Thoracic aorta (tissue), 2 donors: ENCODE measurements at regions not wholly inside any gene's neighbourhood (a gene's known extent, or its start where the extent isn't known, plus 50 kb on each side); places are given as distances from the start of the nearest gene placed in this dataset.
"Not testable (repeated sequence)": the region's sequence is repeated elsewhere in the genome, so short reads cannot be mapped to it uniquely, and the experiment has no call there.

Experiments
- ATAC-seq: fragments of 150-250 bp; one replicate; pipeline ENCODE4 v1.8.0; 2017; ENCODE audit warnings: low read depth; ENCODE audit not compliant: insufficient number of reproducible peaks, low FRiP score
- DNase-seq: peaks from one replicate; pipeline ENCODE4 v3.0.0-alpha.2; 2020; ENCODE audit warnings: low spot score
- H3K27ac ChIP-seq, 2 donors: fragments of 200-600 bp; sonication (generic); 1 replicate in 1 of 2; 2 replicates in 1 of 2; pipeline ENCODE4 v1.5.1; 2016; ENCODE audit warnings: mild to moderate bottlenecking in 2 of 2, moderate library complexity in 2 of 2
- H3K27me3 ChIP-seq: fragments of 200-600 bp; sonication (generic); replicated peaks from 2 replicates; pipeline ENCODE4 v1.6.0; 2016; ENCODE audit warnings: mild to moderate bottlenecking; ENCODE audit not compliant: insufficient read depth
- H3K36me3 ChIP-seq: fragments of 200-600 bp; sonication (generic); one replicate; pipeline ENCODE4 v1.5.1; 2016
- H3K4me1 ChIP-seq, 2 donors: fragments of 200-600 bp; sonication (generic); 1 replicate in 1 of 2; 2 replicates in 1 of 2; pipeline versions ENCODE4 v1.5.1 to v1.6.0; 2016; ENCODE audit warnings: low read depth in 2 of 2, mild to moderate bottlenecking in 1 of 2; ENCODE audit not compliant: control insufficient read depth in 1 of 2
- H3K4me3 ChIP-seq: fragments of 200-600 bp; sonication (generic); 2 replicates; pipeline ENCODE4 v1.5.1; 2016; ENCODE audit warnings: mild to moderate bottlenecking
- H3K9me3 ChIP-seq: fragments of 200-600 bp; sonication (generic); 2 replicates; pipeline ENCODE4 v1.5.1; 2016
- CTCF ChIP-seq: fragments of 200-600 bp; sonication (generic); IDR thresholded peaks from one replicate; pipeline ENCODE4 v1.5.1; 2019; ENCODE audit warnings: antibody characterized with exemption

GRCh38 chrX:45806410-45807121 is 605.9 kb upstream of the DIPK2B start:
- Histone ChIP-seq H3K27me3 (no peaks in the 10 kb centered on the region), H3K9me3 (no peaks in the 10 kb centered on the region), H3K4me1 (peaks cover 0 to 5% of the 10 kb centered on the region in 2 donors), H3K27ac (peak overlapping the region; percentile 50 to 68), H3K36me3 (no peaks in the 10 kb centered on the region), H3K4me3 (peak overlapping the region; percentile 60)
- no peak for TF ChIP-seq CTCF
- DNase-seq (no peak), ATAC-seq (no peak)

- no peak overlapping the region for H3K27ac ChIP-seq
- H3K9me3 ChIP-seq = no peaks in the 10 kb centered on the region
- H3K36me3 ChIP-seq = no peaks in the 10 kb centered on the region
- H3K4me3 ChIP-seq = no peak overlapping the region
- ATAC-seq = no peak
- no peak for DNase-seq
- H3K27me3 ChIP-seq = no peaks in the 10 kb centered on the region
- TF ChIP-seq CTCF = no peak
- peaks cover 0 to 5% of the 10 kb centered on the region in 2 donors for H3K4me1 ChIP-seq
These were observed 603.6 kb upstream of the DIPK2B start for GRCh38 chrX:45804276-45804675.

GRCh38 chrX:45803383-45803921 is 602.8 kb upstream of the DIPK2B start:
- ATAC-seq (no peak), DNase-seq (no peak)
- H3K9me3 ChIP-seq = no peaks in the 10 kb centered on the region
- H3K4me3 ChIP-seq = no peak overlapping the region
- no peaks in the 10 kb centered on the region for H3K27me3 ChIP-seq
- TF ChIP-seq CTCF = no peak
- no peak overlapping the region for H3K27ac ChIP-seq
- H3K4me1 ChIP-seq = peaks cover 0 to 8% of the 10 kb centered on the region in 2 donors
- no peaks in the 10 kb centered on the region for H3K36me3 ChIP-seq

- Histone ChIP-seq H3K27ac (peak overlapping the region in 1 of 2 donors; percentile 15), H3K27me3 (no peaks in the 10 kb centered on the region), H3K4me3 (peak overlapping the region; percentile 33), H3K9me3 (no peaks in the 10 kb centered on the region), H3K4me1 (peaks cover 3 to 18% of the 10 kb centered on the region in 2 donors), H3K36me3 (no peaks in the 10 kb centered on the region)
- no peak for TF ChIP-seq CTCF
- no peak for ATAC-seq
- no peak for DNase-seq
These were observed 600.9 kb upstream of the DIPK2B start for GRCh38 chrX:45801554-45801953.

- ATAC-seq, H3K27me3 ChIP-seq: not testable (repeated sequence)
These were observed 600.2 kb upstream of the DIPK2B start for GRCh38 chrX:45800746-45801453.

More at GRCh38 chrX:45800746-45801453, 600.2 kb upstream of the DIPK2B start:
- peaks cover 3 to 21% of the 10 kb centered on the region in 2 donors for H3K4me1 ChIP-seq
- H3K27ac ChIP-seq = peak overlapping the region in 1 of 2 donors; percentile 41
- H3K4me3 ChIP-seq = peak overlapping the region; percentile 33
- not testable (repeated sequence) for DNase-seq, H3K36me3 ChIP-seq, H3K9me3 ChIP-seq
